GM18526 (cell line): ENCODE measurements at regions not wholly inside any gene's neighbourhood (a gene's known extent, or its start where the extent isn't known, plus 50 kb on each side); places are given as distances from the start of the nearest gene placed in this dataset.

Experiments used
- POLR2A ChIP-seq: IDR thresholded peaks from 3 replicates; pipeline ENCODE4 v1.6.1; 2011; ENCODE audit not compliant: insufficient read length; ENCODE audit errors: extremely low read depth

DNA sequence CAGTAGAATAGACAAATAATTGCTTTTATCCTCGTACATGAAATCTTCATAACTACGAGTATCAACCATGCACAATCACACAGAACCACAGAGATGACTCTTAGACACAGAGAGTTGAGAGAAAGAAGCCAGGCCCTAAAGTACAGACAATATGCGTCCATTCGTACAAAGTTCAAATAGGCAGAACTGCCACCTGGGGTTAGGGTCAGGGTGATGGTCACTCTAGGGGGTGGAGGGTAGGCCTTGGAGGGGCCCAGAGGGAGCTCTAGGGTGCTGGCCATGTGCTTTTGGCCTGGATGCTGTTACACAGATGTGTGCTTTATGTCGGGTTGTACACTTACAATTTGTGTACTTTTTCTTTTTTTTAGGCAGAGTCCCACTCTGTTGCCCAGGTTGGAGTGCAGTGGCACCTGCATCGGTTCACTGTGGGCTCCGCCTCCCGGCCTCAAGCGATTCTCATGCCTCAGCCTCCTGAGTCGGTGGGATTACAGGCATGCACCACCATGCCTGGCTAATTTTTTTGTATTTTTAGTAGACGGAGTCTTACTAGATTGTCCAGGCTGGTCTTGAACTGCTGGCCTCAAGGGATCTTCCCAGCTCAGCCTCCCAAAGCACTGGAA lies 65.9 kb upstream of the KLF13 start:
- TF ChIP-seq POLR2A: no peak

DNA sequence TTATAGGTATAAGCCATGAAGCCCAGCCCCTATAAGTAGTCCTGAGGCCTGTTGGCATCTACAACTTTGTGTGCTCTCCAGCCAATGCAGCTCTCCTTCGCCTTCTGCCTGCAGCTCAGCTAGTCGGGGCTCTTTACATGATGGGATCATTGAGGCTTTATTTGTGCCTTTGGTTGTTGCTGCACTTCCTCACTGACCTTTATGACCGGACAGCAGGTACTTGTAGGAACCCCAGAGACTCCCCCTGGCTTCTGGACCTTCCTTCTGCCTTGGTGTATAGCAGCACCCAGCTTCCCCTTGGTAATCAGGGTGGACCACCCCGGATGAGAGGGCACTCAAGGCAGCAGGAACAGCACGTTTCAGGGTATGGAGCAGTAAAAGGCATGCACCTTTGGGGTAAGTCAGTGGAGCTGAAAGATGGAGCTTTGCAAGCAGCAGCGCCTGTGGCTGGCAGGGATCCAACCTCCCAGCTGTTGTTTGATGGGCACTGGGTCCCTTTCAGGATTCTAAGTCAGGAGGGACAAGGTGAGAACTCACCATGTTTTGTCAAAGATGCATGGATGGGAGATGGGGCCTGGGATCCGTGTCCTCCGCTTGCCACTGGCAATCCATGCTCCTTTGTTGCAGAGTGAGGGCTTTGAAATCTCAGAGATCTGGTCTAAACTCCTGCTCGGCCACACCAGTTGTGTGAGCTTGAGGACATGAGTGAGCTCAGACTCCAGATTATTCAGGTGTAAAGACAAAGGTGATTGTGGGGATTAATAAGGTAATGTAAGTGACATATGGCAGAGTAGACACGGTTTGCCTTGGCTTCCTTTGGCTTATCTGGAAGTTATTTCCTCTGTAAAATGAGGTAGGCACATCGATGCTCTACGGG lies 65.1 kb upstream of the KLF13 start:
- TF ChIP-seq POLR2A: no peak

DNA sequence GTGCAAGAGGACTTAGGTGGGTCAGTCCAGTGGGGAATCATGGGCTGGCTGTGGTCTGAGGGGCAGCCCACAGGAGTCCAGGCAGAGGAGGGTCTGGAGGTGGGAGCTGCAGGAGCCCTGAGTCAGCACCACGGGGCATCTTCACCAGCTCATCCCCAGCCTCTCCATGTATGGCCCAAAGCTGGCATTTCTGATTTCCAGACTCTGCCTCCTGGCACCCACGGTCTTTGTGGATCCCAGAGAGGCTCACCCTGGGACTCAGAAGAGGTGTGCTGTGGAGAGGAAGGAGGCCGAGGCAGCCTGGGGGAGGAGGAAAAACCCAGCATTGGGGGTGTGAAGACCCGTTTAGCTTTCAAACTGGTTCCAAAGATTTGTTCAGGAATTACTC lies 64.5 kb upstream of the KLF13 start:
- no peak for TF ChIP-seq POLR2A

DNA sequence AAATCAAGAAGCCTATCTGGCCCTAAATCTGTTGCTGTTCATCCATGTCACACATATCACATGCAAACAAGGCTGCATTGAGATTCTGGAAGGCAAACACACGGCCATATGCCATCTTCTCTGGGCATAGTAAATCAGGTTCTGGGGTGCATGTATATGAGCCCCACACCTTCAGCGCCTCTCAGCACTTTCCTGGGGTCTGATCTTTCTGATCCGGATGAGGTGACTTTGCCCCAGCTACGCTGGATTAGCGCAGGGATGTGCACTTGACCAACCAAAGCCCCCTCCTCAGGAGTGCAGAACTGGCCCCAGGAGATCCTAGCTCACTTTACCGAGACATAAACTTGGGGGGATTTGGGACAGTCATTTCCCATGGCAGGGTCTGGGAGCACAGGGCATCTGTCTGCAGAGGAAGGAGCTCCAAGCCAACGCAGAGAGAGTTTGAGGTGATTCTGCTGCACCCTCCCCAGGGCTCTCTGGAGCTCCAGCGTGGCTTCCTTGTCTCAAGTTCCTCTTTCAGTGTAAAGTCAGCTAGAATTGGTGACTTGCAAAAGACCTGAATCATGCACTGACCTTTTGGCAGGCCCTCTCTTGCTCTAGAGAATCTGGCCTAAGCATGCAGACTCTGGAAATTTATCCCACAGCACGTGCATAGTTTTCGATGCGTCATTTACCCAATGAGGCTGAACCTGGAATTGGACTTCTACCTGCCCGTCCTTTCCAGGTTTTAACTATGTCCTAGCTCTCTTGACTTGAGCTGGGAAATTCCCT lies 63.5 kb upstream of the KLF13 start:
- TF ChIP-seq POLR2A: no peak

DNA sequence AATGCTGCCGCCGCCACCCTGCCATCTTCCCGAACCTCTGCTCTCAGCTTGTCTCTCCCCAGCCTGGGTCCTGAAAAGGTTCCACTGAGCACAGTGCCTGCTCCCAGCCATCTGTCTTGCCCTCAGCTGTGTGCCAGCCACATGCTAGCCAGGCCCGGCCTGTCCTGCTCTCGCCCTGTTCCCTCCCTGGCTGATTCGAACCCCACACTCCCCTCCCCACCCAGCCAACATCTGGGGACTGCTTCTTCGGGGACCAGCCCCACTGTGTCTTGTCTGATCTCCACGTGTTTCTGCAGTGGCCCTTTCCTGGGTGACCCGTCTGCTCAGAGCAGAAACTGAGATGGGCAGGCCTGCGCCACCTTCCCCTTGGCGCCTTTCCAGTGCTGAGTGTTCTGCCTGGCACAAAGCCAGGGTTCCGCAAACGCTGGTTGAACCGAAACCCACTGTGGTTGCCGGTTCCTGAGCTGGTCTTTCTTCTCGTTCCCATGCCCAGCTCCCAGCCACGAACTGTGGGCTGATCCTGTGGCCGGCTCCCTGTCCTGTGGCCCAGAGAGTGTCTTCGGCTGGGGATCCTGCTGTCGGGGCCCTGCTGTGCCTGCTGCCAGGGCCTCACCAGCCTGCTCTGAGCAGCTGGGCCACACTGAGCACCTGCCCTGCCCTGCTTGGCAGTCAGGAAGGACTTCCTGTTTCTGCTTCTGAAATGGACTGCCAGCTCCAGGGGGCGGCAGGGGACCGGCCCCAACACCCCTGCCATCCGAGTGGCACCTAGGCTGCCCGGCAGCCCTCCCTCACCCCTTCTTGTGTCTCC lies 62.7 kb upstream of the KLF13 start:
- TF ChIP-seq POLR2A: peak; percentile 15

DNA sequence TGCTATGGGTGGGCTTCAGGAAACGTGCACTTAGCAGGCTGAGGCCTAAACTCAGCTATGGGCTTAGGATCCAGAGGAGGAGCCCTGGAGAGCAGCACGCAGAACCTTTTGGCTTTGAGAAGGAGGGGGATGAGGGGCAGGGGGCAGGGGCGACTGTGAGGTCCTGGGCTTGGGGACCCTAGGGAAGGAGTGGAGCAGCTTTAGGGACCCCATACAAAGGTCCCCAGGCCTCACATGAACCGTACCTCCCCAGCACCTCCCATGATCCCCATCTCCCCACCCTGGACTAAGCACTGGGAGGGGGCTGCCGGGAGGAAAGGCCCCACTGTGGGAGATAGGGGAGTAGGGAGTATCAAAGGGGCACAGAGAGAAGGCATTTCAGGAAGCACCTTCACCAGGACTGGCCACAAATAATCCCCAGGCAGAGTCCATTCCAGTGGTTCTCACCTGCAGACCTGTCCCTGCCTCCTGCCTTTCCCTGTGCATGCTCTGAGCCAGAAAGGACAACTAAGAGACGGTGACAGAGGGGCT lies 62.0 kb upstream of the KLF13 start:
- peak; percentile 5 for TF ChIP-seq POLR2A

DNA sequence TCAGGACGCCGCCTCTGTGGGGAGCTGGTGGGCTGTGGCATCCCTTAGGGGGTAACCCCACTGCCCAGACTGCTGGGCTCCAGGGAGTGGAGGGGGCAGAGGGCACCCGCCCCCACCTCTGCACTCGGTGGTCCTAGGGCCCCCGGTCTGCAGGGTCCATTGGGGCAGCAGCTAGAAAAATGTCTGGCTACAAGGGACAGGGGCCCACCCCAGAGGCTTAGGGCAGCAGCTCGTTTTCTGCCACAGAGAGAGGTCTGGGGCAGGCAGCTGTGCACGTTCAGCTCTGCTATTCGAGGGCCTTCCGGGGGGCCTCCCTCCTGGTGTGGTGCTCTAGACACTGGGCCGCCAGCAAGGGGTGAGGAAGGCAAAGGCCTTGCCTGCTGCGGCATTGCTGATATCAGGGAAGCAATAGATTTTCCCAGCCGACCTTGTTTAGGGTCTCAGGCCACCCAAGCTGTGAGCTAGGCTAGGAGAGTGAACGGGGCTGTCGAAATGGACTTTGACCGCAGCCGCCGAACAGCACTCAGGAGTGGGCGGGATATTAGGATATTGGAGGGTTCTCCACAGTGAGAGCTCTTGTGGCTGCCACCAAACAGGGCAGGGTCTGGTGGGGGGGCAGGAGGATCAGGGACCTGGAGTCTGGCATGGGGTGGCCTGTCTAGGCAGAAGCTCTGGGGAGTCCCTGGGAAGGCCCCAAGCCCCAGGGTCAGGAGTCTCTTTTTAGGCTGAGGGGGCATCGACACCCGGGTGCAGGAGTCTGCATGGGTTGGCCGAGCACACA lies 61.4 kb upstream of the KLF13 start:
- no peak for TF ChIP-seq POLR2A

DNA sequence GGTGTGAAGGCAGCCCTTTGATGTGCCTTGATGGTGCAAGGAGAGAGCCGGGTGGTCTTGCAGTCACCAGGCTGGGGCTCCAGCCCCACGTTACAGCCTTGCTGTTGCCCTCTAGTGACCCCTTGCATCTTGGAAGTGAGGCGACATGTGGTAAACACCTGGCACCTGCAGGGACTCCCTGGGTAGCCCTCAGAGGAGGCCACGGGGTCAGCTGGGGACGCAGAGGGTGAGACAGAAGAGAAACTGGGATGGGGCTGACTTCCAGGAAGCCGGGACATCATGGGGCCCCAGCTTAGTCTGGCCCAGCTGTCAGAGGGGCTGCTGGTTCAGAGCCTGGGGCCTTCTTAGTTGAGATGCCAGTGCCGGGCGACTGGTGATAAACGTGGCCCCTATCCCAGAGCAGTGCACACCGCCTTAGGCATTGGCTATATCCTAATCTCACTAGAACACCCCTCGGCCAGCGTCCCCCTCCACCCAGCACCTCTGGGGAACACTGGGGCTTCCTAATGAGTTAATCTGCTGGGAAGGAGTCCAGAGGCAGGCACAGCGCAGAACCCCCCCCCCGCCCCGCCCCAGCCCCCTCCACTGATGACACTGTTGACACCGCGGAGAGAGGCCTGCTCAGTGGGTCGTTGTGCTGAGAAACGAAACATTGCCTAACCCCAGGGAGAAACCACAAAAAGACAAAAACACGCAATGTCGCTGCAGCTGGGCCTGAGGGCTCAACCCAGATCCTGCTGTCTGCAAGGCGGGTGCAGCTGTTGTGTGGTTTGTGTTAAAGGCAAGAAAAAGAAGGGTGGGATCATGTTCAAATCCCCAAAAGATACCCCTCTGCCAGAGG lies 60.5 kb upstream of the KLF13 start:
- TF ChIP-seq POLR2A: no peak

DNA sequence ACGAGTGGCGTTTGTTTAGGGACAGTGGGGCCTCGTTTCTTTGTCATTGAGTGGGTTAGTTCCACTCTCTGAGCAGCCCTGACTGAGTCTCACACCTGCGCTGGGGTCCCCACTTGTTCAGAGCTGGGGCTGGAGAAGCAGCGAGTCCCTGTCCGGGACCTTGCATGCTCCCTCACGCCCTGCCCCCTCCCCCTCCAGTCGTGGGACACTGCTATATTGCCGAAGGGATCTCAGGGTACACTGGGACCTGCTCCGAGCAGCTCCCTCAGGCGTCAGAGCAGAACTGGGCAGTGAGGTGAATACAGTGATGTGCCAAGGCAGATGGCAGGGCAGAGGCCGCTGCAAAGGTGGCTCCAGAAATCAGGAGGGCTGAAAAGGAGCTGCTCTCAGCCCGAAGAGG lies 59.9 kb upstream of the KLF13 start:
- TF ChIP-seq POLR2A: no peak

DNA sequence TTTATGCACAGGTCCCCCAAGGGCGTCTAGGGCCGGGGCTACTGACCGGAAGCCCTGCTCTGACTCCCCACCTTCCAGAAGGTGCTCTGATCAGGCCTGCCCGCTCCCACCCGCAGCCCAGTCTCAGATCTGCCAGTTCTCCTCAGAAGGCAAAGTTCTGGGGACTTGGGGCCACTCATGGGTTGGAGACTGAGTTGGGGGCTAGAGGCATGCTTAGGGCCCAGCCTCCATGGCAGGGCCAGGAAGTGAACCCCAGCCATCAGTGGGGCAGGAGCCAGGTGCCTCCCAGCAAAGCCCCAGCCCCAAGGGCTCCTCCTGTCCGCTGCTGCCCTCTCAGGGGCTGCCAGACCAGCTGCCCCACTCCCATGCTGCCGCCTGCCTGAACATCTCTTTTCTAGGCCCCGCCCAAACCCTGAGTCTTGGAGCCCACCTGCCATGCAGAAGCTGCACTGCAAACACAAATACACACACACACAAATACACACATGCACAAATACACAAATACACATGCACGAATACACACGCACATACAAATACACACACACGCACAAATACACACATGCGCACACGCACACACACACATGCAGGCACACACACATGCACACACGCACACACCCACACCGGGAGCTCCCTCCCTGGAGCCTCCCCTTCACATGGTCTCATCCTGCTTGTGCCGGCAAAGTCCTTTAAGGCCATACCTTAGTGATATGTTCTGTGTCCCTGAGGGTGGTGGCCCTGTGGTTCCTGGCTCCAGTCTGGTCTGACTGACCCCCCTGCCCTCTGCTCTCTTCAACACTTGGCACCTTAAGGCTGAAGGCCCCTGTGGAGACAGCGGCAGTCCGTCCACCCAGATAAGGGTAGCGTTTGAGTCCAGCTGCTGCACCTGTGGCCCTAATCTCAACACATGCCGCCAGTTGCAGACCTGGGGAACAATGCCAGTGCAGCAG lies 59.2 kb upstream of the KLF13 start:
- TF ChIP-seq POLR2A: no peak

DNA sequence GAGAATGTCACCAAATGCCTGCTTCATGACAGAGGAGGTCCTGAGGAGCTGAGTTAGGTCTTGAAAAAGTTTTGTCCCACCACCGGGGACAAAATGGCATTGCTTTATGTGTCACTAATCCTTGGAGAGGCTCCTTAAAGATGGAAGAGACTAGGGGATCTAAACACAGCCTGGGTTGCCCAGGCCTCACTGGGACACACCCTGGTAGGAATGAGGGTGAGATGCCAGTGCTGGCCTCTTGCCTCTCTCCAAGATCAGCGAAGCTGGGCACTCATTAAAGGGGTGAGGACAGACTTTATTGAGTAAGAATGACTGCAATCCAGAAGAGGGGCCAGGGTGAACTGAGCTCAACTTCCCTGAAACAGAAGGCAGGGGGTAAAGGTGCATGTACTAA lies 58.5 kb upstream of the KLF13 start:
- no peak for TF ChIP-seq POLR2A
